ENCODE measurements at regions not wholly inside any gene's neighbourhood (a gene's known extent, or its start where the extent isn't known, plus 50 kb on each side); places are given as distances from the start of the nearest gene placed in this dataset.

DNA sequence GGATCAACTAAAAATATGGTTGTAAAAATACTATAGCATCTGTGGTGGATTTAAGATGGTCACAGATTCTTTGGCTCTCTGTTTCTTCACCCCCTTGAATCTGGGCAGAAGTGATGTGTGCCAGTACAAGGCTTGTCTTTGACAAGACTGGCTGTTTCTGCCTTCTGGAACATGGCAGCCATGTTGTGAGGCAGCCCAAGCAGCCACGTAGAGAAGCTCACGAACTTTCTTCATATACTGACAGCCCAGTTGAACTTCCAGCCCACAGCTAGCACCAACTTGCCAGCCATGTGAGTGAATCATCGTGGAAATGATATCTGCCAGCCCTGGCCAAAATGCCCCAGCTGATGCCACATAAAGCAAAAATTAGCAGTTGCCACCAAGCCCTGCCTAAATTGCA, 110.8 kb downstream of the BOD1 start:
- TF ChIP-seq, protein P1, sequence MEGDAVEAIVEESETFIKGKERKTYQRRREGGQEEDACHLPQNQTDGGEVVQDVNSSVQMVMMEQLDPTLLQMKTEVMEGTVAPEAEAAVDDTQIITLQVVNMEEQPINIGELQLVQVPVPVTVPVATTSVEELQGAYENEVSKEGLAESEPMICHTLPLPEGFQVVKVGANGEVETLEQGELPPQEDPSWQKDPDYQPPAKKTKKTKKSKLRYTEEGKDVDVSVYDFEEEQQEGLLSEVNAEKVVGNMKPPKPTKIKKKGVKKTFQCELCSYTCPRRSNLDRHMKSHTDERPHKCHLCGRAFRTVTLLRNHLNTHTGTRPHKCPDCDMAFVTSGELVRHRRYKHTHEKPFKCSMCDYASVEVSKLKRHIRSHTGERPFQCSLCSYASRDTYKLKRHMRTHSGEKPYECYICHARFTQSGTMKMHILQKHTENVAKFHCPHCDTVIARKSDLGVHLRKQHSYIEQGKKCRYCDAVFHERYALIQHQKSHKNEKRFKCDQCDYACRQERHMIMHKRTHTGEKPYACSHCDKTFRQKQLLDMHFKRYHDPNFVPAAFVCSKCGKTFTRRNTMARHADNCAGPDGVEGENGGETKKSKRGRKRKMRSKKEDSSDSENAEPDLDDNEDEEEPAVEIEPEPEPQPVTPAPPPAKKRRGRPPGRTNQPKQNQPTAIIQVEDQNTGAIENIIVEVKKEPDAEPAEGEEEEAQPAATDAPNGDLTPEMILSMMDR (IDR thresholded peaks at IDR 0.05; ENCODE audit: insufficient read depth, low read length, poor library complexity, severe bottlenecking): no peak
- TF ChIP-seq EZH2phosphoT487 (conservative IDR thresholded peaks at IDR 0.05; ENCODE audit: low read length): no peak

Data from SU-DHL-6 (cell line).